ENCODE measurements at regions not wholly inside any gene's neighbourhood (a gene's known extent, or its start where the extent isn't known, plus 50 kb on each side); places are given as distances from the start of the nearest gene placed in this dataset.

DNA sequence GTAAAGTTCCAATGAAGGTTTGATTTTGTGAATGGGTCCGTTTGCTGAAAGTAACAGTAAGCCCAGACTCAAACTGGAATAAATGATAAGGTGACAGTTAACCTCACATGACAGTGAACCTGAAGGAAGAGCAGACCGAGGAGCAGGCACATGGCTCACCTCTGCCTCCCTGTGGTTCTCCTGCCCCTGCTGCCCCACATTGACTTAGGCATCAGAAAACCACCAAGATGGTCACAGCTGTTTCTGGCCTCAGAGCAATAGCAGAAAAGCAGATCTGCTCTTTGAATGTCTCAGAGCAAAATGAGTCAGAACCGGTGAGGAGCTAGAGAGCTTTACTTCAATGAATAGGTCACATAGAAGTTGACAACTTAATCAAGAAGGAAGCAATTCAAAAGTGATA is 487.6 kb downstream of the METTL4 start:
- no peak for DNase-seq

DNA sequence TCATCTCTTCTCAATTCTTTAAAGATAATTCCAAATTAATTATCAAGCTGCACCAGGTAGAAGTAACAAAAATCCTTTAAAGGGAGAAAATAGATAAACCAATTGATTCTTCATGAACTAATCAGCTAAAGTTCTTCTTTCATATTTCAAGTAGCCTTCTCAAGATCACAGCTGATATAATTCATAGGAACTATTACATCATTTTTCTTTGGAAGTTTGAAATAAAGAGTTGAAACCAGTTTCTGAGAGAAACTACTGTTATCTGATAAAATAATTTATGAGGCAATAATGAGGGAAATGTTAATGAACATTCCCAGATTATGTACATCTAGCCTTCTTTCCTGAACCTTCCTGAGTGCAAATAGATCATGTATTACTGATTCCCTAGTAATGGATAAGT is 484.9 kb downstream of the METTL4 start:
- DNase-seq: no peak

DNA sequence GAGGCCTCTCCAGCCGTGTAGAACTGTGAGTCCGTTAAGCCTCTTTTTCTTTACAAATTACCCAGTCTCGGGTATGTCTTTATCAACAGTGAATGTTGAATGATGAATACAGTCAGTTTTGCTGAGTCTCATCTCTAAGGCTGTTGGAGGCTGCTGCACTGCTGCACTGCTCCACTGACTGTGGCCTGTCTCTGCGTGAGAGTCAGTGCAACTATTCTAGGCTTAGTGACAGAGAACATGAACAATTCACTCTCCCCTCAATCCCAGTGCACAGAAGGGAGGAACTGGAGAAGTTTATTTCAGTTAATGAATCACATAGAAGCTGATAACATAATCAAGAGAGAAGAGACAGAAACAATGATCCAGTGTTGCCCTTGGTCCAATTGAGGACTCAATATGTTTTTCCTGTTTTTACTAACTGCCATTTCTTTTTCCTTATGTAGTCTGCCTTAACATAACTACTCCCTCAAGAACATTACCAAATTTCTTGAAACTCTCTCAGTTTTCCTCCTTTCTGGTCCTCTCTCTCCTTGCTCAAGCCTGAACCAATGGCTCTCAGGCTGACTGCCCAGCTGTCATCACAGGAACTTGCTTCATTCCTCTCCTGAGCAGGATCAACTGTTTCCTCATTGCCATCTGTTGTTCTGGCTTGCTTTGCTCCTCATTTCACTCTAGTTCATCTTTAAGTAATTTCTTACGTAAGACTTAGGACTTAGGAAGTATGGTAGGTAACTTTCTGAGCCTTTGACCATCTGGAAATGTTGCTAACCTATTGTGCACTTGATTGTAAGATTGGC is 483.2 kb downstream of the METTL4 start:
- DNase-seq: no peak

DNA sequence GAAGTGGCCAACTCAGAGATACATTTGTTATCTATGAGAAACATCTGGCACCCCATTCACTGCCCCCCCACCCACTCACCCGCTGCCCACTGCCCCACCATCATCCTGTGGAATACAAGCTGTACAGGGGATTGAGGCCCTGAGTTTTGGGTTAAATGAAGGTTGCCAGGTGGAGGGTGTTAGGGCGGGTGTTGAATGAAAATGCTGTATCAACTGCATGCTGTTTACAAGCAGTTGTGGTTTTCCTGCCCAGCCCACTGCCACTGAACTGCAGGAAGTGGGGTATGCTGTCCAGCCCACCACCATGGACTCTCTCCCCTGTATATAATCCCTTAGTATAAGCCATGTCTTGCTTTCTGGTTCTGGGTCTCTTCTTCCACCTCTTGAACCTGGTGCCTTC is 481.9 kb downstream of the METTL4 start:
- DNase-seq: no peak

DNA sequence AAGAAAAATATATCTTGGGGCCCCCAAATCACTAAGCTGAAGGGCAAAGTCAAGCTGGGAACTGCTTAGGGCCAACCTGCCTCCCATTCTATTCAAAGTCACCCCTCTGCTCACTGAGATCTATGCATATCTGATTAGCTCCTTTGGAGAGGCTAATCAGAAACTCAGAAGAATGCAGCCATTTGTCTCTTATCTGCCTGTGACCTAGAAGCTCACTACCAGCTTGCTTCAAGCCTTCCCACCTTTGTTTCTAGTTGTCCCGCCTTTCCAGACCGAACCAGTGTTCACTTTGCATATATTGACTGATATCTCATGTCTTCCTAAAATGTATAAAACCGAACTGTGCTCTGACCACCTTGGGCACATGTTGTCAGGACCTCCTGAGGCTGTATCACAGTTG is 479.4 kb downstream of the METTL4 start:
- no peak for DNase-seq

DNA sequence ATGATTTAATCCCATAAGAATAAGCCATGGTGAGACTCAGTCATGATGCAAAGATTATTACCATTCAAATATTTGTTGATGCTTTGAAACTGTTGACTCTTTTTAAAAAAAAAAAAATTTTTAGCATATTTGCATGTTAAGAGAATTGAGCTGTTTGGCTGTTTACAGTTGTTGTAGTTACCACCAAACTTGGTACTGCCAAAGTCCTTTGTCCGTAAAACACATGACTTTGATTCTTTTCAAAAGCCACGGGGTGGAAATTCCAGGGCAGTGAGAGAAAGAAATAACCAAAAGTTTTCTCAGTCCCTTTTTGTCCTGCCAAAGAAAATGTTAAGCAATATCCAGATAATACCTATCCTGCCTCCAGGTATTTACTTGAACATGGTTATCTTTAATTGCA is 474.8 kb downstream of the METTL4 start:
- DNase-seq: no peak

DNA sequence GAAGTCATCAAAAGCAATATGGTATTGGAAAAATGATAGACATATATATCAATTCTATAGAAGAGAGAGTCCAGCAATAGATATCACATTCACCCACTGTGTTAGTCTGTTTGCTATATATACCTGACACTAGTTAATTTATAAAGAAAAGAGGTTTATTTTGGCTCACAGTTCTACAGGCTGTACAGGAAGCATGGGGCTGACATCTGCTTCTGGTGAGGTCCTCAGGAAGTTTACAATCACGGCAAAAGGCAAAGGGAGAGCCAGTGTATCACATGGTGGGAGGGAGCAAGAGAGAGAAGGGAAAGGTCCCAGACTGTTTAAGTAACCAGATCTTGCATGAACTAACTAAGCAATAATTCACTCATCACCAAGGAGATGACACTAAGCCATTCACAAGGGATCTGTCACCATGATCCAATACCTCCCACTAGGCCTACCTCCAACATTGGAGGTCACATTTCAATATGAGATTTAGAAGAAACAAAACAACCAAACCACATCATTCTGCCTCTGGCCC is 470.6 kb downstream of the METTL4 start:
- DNase-seq: no peak

DNA sequence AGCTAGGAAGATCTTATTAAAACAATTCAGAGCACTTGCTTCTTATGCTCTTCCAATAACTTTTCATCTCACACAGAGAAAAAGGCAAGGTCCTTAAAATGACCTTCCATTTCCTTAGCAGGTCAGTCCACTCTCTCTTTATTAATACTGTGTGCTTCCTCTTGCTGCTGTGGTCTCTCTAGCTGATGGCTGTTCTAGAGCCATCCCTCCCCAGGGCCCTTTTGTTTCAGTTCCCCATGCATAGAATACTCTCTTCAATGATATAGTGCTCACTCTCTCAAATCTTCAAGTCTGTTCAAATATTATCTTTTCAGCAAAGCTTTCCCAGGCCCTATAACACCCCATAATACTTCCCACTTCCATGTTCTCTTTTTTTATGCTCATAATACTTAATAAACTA is 469.3 kb downstream of the METTL4 start:
- DNase-seq: no peak

DNA sequence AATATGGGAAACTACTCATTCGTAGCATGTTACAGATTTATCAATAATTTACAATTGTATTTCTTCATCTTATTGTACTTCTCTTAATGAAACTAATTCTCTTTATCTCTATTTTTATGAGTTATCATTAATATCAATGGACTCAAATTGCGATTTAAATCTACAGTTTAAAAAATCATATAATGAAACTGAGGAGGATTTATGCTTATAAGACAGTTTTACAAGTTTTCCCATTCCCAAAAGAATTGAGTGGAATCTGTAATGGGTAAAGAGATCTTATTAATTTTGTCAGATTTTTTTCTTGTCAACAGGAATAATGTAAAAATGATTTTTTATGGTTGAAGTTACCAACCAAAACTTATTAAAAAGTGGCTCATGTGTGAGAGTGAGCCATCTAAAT is 468.0 kb downstream of the METTL4 start:
- DNase-seq: no peak

DNA sequence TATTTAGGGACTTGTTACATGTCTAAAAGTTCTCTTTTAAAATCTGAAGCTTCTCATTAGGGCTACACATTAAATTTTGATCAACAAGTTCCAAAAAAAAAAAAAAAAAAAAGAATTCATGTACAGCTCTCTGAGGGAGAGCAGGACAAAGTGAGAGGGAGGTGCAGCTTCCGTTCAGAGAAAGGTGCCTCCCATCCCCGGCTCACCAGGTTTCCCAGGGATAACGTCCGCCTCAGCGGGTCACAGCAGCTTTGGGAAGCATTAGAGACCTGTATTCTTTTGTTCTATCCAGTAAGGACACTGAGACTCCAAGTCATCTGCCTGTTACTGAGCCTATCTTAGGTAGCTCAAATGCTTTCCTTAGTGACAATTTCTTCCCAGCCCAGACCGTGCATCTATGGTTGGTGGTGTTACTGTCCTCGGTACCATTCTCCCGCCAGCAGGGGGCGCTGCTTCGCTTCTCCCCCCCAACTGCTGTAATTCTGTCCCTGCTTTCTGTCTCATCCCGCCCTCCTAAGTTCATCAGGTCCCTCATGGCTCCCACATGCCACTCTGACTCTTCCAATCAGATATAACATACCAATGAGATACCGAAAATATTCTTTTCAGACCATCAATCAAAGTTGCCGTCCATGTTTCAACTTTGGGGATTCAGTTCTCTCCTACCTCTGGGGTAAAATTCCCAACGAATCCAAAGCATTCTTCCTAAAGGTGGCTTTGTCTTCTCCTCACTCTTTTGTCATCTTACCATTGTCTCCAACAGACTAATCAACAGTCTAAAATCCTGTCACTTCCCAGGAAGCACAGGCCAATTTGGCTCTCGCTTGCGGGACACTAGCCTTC is 466.5 kb downstream of the METTL4 start:
- peak; percentile 9 for DNase-seq

DNA sequence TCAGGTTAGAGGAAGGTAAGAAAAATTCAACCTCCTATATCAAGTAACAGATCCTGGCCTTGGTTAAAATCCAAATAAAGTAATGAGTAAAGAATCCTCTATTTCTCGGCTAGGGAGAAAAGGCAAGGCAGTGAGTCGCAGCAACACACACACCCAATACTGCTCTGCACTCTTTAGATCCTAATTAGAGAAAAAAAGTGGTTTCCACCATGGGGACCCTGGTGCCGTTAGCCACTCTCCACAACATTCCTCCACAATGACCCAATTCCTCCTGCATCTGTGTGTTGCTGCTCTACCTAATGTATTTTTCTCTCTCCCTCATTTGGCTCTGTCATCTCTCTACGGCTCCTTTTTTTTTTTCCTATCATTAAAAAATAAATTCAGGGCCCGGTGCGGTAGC is 462.7 kb downstream of the METTL4 start:
- DNase-seq: no peak

DNA sequence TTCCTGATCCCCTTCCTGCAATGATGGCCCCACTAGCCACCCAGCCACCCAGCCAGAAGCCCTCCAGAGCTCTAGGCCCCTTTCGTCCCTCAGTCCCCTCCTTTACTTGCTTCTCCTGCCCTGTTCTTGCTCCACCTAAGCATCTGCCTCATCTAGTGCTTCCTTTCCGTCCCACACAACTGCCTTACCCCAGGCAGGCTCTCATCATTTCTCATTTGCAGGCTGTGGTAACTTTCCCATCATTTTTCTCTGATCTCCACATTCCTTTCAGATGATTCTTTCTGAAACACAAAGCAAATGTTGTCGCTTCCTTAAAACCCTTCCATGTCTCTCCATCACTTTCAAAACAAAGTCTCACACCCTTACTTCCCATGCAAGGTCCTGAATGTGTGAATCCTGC is 459.8 kb downstream of the METTL4 start:
- DNase-seq: no peak

DNA sequence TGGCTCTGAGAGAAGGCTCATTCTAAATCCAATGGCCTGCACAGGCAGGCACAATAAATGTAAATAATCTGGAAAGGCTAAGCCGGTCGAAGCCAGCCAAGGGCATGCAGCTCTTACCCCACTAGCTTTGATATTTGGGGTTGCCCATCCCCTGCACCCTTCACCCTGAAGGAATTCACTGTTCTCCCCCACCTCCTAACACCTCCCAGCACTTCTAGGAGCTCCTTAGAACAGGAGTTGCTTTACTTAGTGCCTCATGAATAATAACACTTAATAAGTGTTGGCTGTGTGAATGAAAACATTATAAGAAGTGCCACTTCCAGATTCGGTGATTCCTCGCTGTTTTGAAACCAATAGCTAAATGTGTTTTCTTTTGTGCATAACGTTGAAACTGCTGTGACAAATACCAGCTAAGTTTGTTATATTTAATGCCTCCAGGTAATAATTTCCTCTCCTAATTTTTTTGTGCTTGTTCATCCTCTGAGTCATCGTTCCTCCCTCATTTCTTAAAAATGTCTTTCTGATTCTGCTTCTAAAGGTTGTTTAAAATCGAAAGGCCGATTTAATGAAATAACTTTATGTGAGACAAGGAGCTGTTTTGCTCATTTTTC is 458.8 kb downstream of the METTL4 start:
- no peak for DNase-seq

DNA sequence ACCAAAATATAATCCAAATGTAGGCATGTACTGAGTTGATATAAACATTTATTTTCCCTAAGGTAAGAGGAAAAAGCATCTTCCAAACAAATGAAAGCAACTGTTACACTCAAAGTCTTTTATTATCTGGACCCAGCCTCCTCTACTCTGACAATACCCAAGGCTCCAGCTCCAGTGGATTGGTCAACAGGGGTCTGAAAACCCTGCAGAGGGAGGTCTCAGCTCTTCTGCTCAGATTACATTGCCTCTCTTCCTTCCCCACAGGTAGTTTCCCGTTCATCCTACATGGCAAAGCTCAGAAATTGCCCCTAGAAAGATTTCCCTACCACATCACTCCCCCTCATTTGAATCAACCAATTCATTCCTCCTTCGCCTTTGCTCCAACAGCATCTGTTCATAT is 457.0 kb downstream of the METTL4 start:
- no peak for DNase-seq

DNA sequence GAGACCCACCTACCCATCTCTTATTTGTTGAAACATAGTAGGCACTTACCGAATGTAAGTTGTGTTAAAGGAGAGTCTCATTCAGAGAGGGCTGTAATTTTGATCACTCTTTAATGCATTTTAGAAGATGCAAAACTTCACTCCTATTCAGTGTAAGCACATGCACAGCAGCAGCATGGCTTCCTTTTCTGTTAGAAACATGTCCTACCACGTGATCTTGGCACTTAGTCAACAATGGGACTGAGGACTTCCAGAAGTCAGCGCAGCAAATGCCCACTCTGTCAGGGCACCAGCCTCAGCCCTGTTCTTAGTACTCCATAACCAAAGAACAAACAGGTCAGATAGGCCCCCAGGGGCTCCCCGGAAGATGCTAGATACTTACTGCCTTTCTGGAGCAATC is 456.5 kb downstream of the METTL4 start:
- no peak for DNase-seq

DNA sequence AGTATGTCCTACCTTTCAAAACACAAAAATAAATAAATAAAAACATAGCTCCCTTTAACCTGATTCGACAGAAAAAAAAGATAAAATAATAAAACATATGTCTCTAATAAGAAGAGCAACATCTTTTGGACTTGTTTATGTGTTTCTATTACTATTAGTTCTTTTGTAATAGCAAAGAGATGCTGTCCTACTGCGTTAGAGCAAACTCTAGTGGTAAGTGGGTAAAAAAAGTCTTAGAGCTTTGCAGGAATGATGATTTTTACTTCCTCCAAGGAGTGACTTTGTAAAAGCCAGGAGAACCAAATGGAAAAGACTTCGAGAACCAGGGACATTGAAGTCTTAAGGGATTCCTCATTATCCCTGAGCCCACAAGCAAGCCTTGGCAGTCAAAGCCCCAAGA is 450.1 kb downstream of the METTL4 start:
- no peak for DNase-seq

DNA sequence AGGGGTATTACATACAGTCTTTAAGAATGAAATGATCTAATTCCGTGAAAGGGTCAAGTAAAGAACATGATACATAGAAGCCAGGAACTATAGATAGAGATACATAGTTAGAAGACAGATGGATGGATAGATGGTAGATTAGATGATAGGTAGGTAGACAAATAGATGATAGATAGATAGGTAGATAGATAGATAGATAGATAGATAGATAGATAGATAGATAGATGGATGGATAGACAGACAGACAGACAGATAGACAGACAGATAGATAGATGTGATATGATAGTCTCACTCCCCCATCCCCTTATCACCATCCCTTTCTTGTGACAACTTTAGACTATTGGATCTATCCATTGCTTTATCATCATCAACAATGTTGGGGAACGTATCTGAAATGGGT is 448.2 kb downstream of the METTL4 start:
- DNase-seq: no peak

DNA sequence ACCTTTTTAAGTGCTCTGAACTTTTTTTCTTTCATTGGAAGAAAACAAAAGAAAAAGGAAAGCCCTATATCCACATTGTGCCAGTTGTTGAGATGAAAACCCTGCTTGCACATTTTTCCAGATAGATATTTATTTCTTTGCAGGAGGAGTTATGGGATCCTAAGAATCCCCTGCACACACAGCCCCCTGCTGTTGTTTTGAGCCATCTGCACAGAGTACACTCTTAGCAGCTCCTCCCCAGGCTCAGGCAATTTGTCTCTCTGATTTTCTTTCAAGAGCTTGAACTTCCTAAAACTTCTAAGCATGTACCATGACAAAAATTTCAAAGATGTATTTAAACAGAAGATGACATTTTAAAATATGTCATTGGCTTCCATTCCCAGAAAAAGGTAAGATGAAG is 436.9 kb downstream of the METTL4 start:
- DNase-seq: no peak

DNA sequence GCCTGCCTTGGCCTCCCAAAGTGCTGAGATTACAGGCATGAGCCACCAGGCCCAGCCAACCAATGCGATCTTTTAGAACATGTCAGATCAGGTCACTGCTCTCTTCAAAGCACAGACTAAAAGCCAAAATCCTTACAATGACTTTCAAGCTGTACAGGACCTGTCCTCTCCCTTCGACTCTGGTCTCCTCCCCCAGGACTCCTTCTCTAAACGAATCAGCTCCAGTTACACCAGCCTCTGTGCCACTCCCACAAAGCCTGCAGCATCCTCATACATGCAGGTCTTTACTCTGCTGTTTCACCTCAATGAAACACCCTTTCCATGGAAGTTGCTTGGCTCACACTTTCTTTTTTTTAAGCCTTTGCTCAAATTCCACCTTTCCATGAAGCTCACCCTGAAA is 436.0 kb downstream of the METTL4 start:
- no peak for DNase-seq

DNA sequence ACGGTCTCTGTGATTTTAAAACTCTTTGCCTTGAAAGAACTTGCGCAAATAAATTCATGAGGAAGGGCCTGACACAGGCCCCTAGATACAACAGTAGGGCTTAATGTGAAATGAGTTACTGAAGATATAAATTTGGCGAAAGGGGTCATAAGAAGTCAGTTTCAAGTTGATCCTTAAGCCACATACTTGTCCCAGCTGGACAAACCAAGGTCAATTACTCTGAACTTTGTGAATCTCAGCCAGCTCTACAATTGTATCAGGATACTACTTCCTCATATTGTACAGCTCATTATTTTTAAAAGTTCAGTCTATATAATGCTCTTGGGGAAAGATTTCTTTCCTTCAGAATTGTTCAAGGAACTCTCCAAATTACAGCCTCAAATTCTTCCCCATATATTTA is 432.8 kb downstream of the METTL4 start:
- no peak for DNase-seq

DNA sequence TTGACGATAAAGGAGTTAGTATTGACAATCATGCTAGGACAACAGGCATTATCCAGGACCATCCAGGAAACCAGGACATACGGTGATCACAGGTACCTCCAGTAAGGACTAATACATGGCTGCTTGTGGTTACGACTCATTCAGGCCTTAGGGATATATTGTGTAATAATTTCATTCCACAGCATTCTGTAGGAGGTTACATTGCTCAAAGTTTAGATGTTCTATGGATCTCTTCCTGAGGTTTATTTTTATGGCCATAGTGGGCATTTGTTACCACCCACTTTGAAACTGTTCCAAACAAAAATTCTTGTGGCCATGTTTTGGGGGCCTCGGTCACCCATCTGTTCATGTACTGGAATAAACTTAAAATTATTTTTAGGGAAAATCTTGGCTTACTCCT is 431.6 kb downstream of the METTL4 start:
- DNase-seq: no peak

DNA sequence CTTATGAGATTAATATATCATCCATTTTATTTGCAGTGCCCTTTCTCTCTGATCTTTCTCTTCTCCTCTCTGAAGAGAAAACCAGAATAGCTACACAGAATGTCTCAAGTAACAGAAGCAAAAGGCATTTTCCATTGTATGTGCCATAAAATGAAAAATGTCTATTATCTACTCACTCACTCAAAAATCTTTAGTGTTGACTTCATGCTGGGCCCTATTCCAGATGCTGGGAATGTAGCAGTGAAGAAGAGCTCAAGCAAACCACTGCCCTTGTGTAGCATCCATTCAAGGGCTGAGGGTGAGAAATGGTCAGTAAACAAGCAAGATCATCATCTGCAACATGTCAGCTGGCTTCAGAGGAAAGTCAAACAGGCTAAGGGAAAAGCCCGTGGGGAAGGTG is 427.7 kb downstream of the METTL4 start:
- DNase-seq: no peak

DNA sequence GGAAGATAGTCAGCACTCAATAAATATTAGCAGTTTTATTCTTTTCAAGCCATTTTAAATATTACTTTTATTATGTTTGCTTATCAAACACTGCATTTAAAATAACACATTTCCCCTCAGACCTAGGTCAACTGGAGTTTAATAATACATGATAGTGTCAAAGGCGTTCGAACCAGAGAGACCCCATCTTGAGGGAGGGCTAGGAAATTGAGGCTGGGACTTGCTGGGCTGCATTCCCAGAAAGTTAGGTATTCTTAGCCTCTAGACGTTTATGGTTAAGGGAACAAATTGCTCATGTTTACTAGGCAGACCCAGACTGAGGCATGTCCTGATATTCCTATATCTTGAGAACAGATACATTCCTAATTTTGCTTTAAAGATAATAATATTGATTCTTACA is 426.5 kb downstream of the METTL4 start:
- no peak for DNase-seq

DNA sequence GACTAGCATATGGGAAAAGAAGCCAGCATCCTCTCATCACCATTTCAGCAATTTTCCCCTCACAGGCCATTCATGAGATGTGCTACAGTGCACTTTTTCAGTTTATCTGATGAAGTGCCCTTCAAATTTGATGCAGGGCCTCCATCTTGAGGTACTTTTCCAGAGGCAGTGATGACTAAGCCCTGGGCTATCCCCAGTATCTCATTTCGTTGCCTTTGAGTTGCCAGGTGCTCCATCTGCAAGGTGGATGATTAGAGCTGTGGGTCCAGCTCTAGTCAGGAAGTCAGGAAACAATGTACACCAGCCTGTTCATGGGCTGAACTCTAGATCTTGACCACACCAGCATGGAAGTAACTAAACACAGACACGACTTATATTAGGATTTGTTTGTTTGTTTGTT is 425.2 kb downstream of the METTL4 start:
- no peak for DNase-seq

All from activated T-cell treated with anti-CD3 and anti-CD28 coated beads for 4 hours (primary cell).